GM19395 (cell line): ENCODE measurements at regions not wholly inside any gene's neighbourhood (a gene's known extent, or its start where the extent isn't known, plus 50 kb on each side); places are given as distances from the start of the nearest gene placed in this dataset.
"Not testable (repeated sequence)": the region's sequence is repeated elsewhere in the genome, so short reads cannot be mapped to it uniquely, and the experiment has no call there.

ENCODE experiments used
- ATAC-seq: cut with Tn5 transposase; IDR thresholded peaks from one replicate; pipeline ENCODE4 v1.9.1; 2021; ENCODE audit warnings: mild to moderate bottlenecking, moderate library complexity; ENCODE audit not compliant: unreplicated experiment

- not testable (repeated sequence) for ATAC-seq
Measured at GRCh38 chr16:88185976-88186888, 196.5 kb upstream of the ZNF469 start.

DNA sequence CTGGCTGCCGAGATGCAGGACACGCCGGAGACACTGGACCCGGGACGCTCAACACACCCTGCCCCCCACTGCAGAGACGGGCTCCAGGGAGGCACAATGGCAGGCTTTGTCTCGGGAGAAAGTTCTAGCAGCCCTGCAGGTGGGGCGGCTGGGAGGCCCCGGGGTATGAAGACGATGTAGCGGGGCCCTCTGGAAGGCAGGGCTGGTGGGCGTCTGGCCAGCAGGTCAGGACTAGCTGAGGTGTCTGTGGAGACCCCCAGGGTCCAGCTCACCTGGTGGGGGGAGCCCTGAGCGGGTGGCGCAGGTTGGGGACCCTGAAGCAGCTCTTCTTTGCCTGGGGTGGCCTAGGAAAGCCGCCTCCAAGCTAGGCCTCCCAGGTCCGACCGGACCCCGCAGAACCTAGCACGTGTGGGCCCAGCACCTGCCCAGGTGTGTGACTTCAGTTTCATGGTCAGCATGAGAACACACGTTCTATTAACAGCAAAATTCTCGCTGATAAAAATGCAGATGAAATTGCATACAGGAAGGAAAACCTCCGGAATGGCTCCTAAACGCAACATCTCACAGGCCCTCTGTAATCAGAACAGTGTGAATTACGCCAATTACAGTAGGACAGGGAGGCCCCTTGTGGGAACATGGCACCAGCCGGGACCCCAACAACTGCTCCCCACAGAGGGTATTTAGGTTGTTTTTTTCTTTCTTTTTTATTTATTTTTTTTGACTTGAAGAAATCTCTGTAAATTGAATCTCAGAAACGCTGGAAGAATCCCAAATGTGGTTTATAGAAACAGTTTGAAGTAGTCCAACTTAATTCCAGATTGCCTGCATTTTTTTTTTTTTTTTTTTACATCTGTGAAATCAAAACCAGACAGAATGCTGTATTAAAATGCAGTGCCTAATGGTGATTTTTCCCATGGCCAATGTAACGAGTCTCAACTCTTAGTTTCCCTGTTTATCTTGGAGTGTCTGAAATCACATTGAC is 195.6 kb upstream of the ZNF469 start:
- ATAC-seq: not testable (repeated sequence)

DNA sequence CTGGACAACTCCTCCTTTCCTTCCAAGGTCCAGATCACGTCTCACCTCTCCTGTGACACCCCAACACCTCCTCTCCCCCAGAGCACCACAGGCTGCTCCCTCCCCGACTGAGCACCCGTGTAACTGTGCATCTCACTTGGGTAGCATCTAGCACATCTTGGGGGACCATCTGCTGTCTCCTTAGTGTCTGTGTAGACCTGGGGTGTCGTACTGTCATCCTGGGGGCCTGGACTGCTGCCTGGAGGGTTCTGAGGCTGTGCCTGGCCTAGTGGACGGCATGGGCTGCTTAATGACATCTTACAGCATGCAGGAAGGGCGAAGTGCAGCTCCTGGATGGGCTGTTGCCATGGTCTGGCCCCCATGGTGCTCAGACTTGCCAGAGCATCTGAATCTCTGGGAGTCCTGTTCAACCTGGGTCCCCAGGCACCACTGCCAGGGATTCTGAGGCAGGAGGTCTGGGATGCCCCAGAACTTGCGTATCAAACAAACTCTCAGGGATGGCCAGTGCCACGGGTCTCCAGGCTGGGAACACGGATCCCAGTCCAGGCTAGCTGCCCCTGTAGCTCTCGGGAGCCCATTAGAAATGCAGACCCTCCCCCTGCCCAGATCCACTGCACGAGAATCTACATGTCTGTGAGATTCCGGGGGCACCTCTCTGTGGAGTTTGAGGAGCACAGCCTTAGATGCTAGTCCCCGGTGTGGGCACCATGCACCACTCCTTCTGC is 194.4 kb upstream of the ZNF469 start:
- not testable (repeated sequence) for ATAC-seq

DNA sequence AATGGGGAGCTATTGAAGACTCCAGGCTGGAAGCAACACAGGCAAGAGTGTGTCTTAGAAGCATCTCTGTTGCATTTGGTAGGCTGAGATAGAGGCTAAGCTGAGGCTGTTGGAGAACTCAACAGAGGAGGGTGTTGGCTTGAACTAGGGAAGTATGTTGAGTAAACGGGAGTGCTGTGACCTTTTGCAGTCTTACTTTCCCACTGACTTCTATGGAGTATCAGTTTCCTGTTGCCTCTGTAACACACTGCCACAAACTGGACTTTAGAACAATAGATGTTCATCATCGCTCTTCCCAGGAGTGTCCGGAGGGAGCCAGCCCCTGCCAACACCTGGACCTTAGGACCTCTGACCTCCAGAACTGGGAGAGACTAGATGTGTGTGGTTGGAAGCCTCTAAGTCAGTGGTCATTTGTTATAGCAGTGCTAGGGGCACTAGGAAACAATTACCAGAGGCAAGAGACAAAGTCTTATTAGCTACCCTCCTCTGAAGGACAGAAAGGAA is 192.1 kb upstream of the ZNF469 start:
- not testable (repeated sequence) for ATAC-seq

DNA sequence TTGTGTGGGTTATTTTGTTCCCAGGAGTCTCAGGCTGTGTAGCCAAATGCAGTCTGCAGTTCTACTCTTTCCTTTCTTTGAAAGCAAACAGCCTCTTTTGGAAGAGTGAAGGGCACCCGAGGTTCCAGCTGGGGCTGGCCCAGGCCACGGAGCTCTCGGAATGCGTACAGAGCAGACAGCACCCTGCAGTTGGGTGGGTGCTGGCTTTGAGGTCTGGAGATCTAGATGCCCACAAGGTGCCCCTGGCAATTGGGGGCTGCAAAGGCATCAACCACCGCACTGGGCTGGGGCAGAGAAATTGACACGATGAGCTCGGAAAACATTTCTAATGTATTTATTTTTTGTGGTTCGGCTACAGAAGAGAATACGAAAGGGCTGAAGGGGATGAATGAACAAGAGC is 191.6 kb upstream of the ZNF469 start:
- not testable (repeated sequence) for ATAC-seq

DNA sequence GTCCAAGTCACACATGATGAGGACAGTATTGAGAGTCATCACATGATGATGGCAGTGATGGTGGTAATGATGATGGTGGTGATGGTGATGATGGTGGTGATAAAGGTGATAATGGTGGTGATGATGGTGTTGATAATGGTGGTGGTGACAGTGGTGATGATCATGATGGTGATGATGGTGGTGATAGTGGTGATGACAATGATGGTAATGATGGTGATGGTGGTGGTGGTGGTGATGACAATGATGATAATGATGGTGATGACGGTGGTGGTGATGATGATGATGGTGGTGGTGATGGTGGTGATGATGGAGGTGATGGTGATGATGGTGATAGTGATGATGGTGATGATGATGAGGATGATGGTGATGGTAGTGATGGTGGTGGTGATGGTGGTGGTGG is 190.2 kb upstream of the ZNF469 start:
- no peak for ATAC-seq

GRCh38 chr16:88193706-88194396 is 188.9 kb upstream of the ZNF469 start:
- ATAC-seq: not testable (repeated sequence)

GRCh38 chr16:88194397-88195268 is 188.1 kb upstream of the ZNF469 start:
- no peak for ATAC-seq

DNA sequence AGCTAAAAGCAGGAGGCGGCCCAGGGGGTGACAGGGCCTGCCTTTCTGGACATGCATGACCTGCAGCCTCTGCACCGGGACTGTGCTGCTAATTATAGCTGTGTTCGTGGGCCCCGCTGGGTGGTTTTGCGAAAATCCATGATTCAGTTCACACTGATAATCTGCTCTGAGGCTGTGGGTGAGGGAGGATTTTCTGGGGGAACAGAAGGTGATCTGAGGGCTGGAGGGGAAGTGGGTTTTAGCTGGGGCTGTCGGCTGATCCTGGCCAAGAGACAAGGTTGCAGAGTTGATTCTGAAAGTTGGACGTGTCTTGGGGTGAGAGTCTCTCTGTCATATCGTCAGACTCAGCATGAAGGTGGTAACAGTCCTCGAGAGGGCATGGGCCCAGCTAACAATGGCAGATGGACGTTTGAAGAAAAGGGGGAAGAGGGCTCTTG is 187.5 kb upstream of the ZNF469 start:
- ATAC-seq: no peak

- no peak for ATAC-seq
Measured at GRCh38 chr16:88195911-88196465, 186.8 kb upstream of the ZNF469 start.

GRCh38 chr16:88196471-88197400 is 186.0 kb upstream of the ZNF469 start:
- ATAC-seq: no peak

GRCh38 chr16:88197481-88198456 is 185.0 kb upstream of the ZNF469 start:
- no peak for ATAC-seq

DNA sequence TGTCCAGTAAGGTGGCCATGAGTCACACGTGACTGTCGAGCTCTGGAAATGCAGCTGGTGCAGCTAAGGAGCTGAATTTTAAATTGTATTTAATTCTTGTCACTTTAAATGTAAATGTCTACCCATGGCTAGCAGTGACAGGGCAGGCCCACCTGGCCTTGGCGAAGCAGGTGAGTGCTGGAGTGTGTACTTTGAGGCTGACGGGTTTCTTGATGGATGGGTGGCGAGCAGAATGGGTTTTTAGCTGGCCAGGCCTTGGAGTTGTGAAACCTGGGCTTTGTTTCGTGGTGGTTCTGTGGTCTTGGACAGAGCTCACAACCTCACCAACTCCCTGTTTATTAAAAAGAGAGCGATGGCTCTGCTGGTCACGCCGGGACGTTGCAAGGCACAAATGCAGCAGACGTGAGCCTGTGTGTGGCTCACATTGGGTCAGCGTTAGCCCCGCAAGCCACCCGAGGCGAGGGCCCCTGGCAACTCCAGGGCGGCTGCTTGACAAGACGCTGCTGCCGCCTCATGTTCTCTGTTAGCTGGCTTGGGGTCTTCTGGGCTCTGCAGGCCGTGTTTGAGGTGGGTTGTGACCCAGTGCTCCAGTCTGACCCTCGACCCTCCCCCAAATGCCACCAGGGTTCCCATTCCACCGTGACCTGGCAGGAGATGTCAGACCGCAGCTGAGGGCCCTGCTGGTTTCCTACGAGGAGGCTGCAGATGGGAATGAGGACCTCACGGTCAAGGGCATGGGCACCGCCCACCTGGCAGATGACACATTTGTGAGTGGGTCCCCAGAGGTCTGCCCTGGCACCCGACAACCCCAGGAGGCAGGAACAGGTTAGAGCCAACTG is 184.1 kb upstream of the ZNF469 start:
- not testable (repeated sequence) for ATAC-seq

- not testable (repeated sequence) for ATAC-seq
Measured at GRCh38 chr16:88199296-88200153, 183.2 kb upstream of the ZNF469 start.
